Activated CD8-positive, alpha-beta memory T cell treated with anti-CD3 and anti-CD28 coated beads for 4 hours (primary cell): ENCODE measurements at regions not wholly inside any gene's neighbourhood (a gene's known extent, or its start where the extent isn't known, plus 50 kb on each side); places are given as distances from the start of the nearest gene placed in this dataset.

ENCODE experiments used
- DNase-seq, 2 donors: peaks; one replicate each; pipeline ENCODE4 v3.0.0-alpha.2; 2020; ENCODE audit warnings: low read depth in 2 of 2

DNA sequence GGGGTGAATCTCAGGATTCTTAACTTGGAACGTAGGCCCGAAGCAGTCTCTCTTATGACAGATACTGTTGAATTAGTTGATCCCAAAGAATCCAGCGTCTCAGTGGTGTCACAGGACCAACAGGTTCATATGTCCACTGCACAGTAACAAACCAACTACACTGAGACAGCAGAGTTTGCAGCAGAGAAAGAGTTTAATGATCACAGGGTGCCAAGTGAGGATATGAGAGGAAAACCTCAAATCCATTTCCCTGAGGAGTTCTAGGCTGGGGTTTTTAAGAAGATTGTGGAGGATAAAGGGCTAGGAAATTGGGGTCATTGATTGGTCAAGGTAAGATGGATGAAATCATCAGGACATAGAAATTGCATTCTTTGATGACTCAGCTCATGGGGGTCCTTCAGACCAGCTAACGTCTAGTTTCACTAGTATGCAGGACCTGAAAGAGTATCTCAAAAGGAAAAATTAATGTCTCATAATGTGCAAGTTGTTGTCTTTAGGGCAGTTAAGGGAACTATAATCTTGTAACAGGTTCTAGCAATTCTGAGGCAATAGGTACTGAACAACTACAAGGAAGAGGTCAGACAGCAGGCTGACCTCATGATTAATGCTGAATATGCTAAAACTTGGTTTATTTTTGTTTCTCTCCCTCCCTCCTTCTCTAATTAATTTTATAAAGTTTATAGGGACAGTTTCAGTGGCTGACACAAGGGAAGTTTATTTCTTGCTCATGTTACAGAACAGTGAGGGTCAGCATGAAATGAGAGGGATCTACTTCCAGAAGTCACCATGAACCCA is 310.9 kb upstream of the NEBL start:
- DNase-seq, result no peak

DNA sequence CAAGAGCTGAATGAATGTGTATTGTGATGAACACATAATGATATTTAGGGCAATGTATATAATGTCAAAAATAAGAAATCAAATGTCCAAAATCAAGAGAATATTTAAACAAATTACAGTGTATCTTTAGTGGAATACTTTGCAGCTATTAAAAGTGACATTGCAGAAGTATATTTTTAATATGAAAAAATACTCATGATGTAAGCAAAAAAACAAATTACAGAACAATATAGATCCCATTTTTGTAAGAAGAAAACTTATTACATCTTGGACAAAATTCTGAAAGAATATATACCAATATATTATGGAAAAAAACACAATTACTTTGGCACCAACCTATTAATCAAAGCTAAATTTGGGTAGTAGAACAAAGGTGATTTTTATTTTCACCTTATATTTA is 308.2 kb upstream of the NEBL start:
- no peak for DNase-seq

DNA sequence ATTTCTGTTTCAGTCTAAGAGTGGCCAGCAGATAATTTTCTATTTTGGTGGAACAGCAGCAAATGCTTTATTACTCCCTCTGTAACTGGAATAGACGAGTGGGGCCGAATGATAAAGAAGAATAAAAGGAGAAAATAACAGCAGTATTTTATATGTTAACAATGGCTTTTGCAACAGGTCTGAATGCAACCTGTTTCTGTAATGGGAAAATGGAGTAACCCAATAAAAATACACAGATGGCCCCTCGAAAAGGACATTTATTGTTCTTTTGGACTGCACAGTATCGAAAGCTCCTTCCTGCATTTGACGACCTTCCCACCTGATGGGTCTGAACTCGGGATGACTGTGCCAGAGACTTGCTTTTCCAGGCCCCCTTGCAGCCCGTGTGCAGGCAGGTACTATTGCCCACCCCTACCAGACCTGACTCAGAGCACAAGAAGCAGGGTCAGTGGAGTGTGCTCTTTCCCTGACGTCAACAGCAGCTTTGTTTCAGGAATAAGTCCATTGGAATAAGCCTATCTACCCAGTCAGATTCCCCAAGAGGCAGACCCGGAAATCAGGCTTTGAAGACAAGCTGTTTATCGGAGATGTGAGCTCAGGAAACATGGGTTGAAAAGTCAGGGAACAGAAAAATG is 306.5 kb upstream of the NEBL start:
- no peak for DNase-seq

DNA sequence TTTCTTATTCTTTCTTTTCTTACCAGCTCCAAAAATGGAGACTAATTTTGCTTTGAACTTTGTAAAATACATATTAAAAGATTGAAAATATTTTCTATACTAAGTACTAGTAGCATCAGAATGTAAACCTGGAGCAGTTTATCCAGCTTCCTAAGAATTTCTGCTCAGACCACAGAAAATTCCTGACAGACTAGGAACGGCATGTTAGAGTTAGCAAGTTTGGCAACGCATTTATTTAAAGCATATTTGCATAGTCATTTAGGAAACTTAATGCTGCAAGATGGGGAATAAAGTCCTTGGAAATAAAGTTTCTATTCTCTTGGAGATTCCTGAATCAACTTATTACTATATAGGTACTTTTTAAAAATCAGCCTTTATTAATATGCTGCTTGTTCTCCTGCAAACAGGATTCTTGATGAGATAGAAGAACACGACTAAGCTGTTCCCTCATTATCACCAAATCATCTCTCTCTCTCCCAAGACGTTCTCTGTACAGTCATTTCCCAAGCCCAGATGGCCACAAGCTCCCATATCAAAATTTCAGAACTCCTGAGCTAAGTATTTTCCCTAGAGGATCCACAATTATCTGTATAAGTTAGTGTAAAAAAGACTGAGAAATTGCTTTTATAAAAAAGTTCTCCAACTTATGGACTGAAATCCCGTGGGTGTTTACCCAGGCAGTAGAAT is 305.8 kb upstream of the NEBL start:
- DNase-seq, result no peak

DNA sequence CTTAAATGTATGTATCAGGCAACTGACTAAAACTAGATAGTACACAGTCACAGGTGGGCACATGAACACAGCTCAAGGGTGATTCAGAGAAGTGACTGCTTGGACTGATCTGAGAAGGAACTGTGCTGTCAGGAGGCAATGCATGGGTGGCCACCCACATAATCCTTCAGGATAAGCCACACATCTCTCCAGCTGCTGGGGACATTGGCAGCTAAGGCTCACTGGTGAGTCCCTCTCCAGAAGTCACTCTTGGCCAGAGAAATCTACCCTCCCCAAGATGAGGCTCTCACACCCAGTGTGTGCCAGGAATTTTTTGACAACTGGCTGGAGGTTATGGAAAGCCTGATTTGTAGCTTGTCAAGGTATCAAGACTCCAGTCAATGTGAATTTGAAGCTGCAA is 302.4 kb upstream of the NEBL start:
- DNase-seq, result no peak

DNA sequence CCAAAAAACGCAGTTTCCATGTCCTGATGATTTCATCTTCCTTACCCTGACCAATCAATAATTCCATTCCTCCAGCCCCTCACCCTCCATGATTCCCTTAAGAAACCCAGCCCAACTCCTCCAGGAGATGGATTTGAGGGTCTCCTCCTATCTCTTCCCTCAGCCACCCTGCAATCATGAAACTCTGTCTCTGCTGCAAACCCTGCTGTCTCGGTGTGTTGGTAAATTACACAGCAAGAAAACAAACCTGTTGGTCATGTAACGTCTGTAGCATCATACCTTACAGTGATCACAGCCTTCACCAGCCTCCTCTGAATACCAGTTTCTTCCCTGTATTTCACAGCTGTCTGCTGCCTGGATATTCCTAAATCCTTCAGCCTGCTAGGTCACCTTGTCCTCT is 300.7 kb upstream of the NEBL start:
- DNase-seq, result no peak

DNA sequence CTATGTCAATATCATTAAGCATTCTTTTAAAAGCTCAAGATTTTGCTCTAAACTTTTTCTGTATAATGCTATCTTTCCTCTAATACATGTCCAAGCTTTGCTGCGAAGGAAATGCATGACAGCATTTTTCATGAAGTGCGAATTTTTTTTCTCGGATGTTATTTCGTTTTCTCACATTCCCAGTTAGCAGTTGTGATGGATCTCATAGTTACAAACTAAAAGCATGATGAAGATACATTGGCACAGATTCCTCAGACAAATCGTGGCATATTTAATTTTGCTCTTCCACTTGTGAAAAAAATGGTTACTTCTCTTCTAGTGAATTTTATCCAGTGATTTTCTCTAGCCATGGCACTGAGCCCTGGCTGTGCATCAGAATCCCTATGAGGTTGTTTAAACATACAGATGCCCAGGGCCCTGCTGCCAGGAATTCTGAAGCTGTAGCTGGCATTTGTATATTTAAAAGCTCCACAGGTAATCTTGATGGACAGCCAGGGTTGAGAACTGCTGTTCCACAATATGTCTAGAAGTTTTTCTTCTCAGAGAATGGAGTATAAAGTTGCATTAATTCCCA is 299.8 kb upstream of the NEBL start:
- DNase-seq, result no peak

DNA sequence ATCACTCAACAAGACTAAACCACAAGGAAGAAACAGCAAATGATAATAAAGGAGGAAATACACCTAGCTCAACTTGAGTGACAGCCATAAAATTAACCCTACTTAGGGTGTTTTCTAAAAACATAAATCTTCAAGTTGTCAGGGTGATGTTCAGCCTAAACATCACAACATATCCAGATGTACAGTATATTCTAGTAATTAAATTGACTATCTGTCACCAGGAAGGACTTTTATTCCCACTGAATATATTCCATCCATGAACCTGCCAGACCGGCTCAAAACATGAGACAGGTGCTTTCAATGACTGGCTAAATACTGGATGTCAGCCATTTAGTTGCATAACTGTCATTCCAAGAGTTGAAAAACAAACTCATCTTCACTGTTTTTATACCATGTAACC is 298.1 kb upstream of the NEBL start:
- DNase-seq, result no peak

DNA sequence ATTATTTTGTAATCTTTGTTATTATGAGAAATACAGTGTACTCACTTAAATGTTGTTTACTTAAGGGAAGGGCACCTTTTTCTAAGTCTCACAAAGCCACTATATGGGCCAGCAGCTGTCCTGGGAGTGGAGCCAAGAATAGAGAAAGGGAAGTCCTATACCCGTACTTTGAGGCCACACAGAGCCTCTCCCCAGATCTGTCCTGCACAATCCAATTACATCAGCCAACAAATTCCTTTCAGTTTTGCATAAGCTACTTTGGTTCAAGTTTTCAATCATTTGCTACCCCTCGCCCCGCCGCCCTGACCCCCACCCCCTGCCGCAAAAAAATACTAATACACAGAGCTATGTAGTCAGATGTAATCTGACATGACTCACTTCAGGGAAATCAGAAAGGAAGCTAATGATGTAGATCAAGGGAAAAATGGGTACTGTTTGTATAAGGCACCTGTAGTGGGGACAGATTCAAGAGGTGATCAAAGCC is 297.4 kb upstream of the NEBL start:
- DNase-seq, result no peak

DNA sequence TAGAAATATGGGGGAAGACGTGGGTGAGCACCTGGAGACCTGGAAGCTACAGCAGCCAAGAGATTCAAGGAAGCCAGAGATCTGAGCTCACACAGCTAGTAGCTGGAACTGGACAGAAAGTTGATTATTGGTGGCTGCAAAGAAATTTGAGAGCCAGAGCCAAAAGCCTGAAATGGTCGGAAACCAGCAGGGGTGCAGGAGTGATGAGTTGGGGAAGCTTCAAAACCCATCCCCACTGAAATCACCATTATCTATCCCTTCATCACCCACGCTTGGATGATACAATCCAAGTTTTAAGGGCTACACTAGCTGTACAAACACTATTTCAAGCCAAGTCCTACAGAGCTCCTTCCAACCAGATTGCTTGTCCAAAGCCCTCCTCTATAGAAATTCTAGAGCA is 296.1 kb upstream of the NEBL start:
- DNase-seq, result no peak

DNA sequence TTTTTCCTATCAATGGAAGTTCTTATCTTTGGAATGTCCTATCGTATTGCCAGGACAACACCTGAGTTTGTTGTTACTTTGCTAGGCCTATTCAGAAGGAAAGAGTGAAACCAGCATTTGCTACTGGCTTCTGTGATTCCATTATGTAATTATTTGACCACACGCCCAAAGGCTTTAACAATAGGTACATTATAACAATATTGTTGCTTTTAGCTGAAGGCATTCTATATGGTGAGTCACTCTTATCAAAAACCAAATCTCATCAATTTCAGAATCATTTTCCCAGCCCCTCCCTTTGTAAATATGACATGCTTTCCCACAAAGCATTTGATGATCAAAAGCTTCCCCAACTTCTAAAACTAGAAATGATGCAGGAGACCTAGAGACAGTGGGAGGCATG is 294.4 kb upstream of the NEBL start:
- DNase-seq, result no peak

DNA sequence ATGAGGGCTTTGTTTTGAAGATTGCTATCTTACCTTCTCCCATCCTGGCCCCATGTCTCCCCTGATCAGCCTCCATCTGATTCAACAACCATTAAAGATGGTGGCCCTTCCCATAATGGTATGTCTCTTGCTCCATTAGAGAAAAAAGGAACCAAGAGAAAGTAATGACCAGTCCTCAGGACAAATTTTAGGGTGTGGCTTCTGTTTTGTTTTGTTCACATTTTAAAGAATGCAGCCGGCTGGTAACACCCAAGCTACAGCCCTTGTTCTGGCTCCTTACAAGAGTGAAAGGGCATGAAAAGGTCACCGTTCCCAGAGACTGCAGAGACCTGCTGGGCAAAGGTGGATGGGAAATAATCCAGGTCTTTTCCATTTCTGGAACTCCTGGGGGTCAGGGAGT is 287.9 kb upstream of the NEBL start:
- DNase-seq, result no peak

DNA sequence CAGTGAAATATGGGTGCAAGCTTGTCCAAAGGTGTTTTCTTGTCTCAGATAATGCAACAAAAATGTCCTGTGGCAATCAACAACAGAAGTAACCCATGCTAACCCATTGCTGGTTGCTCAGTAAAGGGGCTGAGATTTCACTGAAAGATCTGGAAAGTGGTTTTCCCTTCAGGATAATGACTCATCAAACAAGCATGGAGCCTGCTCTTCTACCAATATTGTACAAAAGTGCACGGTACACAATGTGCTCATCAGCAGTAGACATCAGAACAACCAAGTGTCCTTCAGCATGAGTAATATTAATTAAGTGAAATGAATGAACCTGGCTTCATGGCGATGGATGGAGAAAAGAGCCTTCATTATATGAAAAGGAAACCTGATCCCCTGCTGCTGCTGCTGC is 287.1 kb upstream of the NEBL start:
- no peak for DNase-seq

DNA sequence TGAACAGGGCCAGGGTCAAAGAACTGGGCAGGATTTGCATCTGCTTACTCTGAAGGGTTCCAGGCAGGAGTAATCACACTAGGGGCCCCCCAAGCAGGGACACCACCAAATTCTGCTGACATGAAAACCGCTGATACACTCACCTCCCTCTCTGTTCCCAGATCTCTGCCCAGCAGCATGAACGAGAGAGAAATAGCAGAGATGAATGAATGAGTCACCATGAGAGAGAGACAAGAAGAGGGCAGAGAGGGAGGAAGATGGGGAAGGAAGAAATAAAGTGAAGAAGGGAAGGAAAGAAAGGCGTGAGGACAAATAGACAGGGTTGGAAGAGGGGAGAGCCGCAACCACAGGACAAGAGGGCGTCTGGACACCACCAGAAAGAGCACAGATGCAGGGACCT is 285.9 kb upstream of the NEBL start:
- no peak for DNase-seq

DNA sequence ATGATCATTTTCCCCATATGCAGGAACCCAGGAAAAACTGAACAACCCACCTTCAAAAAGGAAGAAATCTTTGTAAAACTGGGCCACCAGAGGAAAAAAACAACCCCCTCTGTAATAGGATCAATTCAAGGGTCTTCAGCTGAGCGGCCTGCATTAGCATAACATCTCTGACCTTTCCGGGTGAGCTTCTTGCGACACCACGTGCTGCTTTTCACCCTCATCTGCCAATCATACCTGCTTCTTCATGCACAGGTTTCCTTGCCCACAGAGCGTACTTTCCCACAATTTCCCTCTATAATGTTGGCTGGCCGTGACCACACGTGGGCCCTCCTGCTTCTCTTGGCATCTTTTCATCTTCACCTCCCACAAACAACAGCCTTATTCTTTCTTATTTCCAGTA is 284.3 kb upstream of the NEBL start:
- DNase-seq, result no peak

DNA sequence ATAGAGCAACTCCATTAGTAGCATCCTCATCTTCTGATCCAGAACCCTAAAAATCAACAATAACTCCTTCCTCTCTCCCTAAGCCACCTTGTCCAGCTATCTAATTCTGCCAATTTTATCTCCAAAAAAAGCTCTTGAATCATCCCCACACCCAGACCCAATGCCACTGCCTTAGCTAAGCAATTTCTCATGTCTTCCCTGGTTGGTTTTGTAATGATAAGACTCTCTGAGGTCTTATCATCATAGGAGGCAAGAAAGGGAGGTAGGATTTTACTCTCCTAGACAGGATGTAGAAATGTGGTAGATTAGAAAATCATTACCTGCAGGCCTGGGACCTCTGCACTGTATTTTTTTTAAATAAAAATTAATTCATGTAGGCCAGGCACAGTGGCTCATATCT is 283.5 kb upstream of the NEBL start:
- DNase-seq, result no peak

DNA sequence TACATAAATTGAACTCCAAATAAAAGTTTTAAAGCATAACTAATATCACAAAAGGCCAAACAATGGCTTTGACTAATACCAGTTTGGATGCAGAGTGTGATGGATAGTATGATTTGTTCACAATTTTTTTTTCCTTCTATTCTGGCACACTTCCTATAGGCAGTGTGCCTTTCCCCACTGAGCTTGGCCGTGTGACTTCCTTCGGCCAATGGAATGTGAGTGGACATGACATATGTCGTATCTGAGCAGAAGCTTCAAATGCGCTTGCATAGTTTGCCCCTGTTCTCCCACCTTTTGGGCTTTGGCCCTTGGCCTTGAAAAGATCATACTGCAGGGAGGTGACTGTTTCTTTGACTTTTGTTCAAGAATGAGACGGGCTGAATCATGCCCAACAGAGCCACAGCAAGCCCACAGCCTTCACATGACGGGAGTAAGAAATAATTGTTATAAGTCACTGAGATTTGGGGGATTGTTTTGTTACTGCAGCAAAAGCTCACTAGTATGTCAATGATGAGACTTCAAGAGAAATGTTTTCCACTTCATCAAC is 279.9 kb upstream of the NEBL start:
- no peak for DNase-seq

DNA sequence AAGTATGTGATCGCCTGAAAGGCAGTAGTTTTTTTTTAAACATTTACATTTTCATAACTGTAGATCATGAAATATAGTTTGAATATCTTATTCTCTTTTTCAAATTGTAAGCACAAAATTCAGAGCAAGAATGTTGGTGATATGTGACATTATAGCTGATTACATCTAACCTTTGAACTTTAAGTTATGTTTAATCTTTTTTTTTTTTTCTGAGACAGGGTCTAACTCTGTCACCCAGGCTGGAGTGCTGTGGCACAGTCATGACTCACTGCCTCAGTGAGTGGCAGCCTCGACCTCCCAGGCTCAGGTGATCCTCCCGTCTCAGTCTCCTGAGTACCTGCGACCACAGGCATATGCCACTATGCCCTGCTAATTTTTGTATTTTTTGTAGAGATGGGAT is 278.7 kb upstream of the NEBL start:
- no peak for DNase-seq

DNA sequence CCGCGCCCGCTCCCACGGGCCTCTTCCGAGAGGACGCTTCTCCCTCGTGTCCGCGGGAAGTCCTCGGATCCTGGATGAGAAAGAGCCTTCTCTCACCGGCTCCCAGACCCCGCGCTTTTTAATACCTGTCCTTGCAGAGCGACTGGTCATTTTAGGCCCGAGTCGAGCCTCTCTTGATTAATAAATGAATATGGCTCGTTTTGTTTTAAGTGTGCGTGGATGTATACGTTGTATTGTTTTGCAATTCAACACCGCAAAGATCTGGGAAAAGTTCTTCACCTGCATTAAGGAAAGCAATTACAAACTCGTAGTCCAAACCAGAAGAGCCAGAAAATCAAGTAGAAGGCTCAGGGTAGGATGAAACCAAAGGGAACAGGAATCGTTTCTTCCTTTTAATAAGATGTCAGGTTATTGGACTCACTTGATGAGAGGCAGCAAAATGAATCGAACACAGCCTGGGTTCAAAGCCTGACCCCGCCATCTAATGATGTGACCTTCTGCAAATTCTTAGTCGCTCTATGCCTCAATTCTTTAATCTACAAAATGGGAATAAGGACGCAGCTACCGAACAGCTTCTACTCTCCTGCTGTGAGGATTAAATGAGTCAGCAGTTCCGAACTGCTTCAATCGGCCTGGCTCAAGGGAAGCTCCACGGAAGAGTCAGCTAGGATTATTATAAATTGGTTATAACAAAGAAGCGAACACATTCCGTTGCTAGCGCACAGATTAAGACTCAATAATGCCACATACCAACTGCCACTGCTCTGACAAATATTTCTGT is 277.8 kb upstream of the NEBL start:
- DNase-seq, result no peak

DNA sequence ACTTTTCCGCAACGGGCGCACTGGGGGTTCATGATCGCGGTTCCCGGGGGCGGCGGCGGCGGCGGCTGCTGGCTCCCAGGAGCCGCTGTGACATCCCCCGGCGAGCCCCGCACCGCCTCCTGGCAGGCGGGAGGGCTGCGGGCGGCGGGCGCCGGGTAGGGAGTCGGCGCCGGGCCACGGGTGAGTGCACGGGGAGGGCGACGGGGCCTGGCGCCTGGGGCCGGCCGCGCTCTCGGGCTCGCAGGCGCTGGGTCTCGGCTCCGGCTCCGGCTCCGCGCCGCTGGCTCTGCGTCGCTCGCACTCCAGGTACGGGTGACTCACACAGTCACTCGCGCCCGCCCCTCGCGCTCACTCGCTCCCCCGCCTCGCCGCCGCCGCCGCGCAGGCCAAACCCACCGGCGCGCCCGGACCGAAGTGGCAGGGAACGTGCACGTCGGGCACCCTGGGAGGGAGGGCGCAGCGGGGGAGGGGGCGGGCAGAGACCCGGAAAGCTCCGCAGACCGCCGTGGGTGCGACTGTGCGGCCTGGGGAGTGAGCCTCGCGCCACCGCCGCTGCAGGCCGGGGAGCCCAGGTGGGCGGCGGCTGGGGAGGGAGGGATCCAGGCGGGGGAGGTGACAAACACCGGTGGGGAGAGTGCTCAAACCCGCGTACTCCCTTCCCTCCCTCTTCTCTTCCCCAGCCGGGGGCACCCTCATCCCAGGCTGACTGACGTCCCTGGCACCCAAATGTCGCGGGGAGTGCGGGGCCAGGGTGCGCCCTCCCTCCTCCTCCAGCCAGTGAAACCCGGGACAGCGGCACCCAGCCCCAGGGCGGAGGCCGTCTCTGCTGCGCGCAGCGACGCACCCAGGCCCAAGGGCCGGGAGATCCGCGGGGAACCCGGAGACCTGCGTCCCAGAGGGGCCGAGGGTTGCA is 276.9 kb upstream of the NEBL start:
- peak in 1 of 2 donors; percentile 2 for DNase-seq
